Hepatocyte (in vitro differentiated cells): ENCODE measurements at regions not wholly inside any gene's neighbourhood (a gene's known extent, or its start where the extent isn't known, plus 50 kb on each side); places are given as distances from the start of the nearest gene placed in this dataset.

ENCODE experiments used
- CTCF ChIP-seq: fragments of 200-600 bp; sonication (generic); IDR thresholded peaks from 2 replicates; pipeline ENCODE4 v1.5.1; 2016; ENCODE audit warnings: antibody characterized with exemption, mild to moderate bottlenecking; ENCODE audit not compliant: poor library complexity
- EZH2 ChIP-seq: fragments of 200-600 bp; sonication (generic); IDR thresholded peaks from 2 replicates; pipeline ENCODE4 v1.6.1; 2016; ENCODE audit warnings: antibody characterized with exemption, mild to moderate bottlenecking, borderline replicate concordance
- EZH2phosphoT487 ChIP-seq: fragments of 200-600 bp; sonication (generic); IDR thresholded peaks from one replicate; pipeline ENCODE4 v1.6.1; 2018; ENCODE audit warnings: antibody characterized with exemption, mild to moderate bottlenecking, low read depth, moderate library complexity; ENCODE audit not compliant: unreplicated experiment, severe bottlenecking

DNA sequence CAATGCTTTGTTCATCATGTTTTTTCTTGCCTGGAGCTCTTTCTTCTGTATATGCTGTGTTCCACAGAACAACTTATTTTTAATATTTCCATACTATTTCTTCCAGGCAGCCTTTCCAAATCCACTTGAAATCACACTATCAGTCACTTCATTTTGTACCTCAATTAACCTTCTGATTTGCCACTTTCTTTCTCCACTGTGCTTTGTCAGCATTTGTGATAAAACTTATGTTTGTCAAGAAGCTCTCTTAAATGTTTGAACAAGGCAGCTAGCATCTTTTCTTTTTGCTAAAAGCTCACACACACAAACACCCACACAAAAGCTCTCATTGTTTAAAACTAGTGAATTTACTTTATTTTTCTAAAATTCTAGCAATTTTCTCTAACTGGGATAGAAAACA is 2014.7 kb upstream of the RAG2 start:
- TF ChIP-seq CTCF (no peak), EZH2 (no peak), EZH2phosphoT487 (no peak)
